ENCODE measurements at regions not wholly inside any gene's neighbourhood (a gene's known extent, or its start where the extent isn't known, plus 50 kb on each side); places are given as distances from the start of the nearest gene placed in this dataset.
"Not testable (repeated sequence)": the region's sequence is repeated elsewhere in the genome, so short reads cannot be mapped to it uniquely, and the experiment has no call there.

GRCh38 chr9:31034311-31034710, 1350.1 kb upstream of the ACO1 start:
- no peak overlapping the region for H3K9ac ChIP-seq (ENCODE audit: low read depth, low read length)
- H3K36me3 ChIP-seq (ENCODE audit: insufficient read depth, low read length): no peaks in the 10 kb centered on the region
- no peaks in the 10 kb centered on the region for H3K9me3 ChIP-seq (ENCODE audit: control insufficient read depth, insufficient read depth, low read length)
- peaks cover 33% of the 10 kb centered on the region for H3K4me1 ChIP-seq (ENCODE audit: insufficient read depth, low read length)

- H3K9ac ChIP-seq (ENCODE audit: low read depth, low read length): no peak overlapping the region
- H3K9me3 ChIP-seq (ENCODE audit: control insufficient read depth, insufficient read depth, low read length): no peaks in the 10 kb centered on the region
These were observed 1343.9 kb upstream of the ACO1 start for GRCh38 chr9:31040564-31040963.

GRCh38 chr9:31045810-31046209, 1338.6 kb upstream of the ACO1 start:
- Histone ChIP-seq H3K9me3 (ENCODE audit: control insufficient read depth, insufficient read depth, low read length) (no peaks in the 10 kb centered on the region), H3K36me3 (ENCODE audit: insufficient read depth, low read length) (no peaks in the 10 kb centered on the region), H3K9ac (ENCODE audit: low read depth, low read length) (no peak overlapping the region)

More at GRCh38 chr9:31040564-31040963, 1343.9 kb upstream of the ACO1 start:
- H3K4me1 ChIP-seq (ENCODE audit: insufficient read depth, low read length): no peaks in the 10 kb centered on the region
- no peaks in the 10 kb centered on the region for H3K36me3 ChIP-seq (ENCODE audit: insufficient read depth, low read length)

GRCh38 chr9:31061592-31061991, 1322.9 kb upstream of the ACO1 start:
- not testable (repeated sequence) for H3K9ac ChIP-seq (ENCODE audit: low read depth, low read length); H3K9me3 ChIP-seq (ENCODE audit: control insufficient read depth, insufficient read depth, low read length); H3K36me3 ChIP-seq (ENCODE audit: insufficient read depth, low read length); H3K4me1 ChIP-seq (ENCODE audit: insufficient read depth, low read length)

More at GRCh38 chr9:31045810-31046209, 1338.6 kb upstream of the ACO1 start:
- no peaks in the 10 kb centered on the region for H3K4me1 ChIP-seq (ENCODE audit: insufficient read depth, low read length)

- no peaks in the 10 kb centered on the region; the same call in 1 of the 2 replicates for H3K9me3 ChIP-seq (ENCODE audit: control insufficient read depth, insufficient read depth, low read length)
- H3K4me1 ChIP-seq (ENCODE audit: insufficient read depth, low read length): no peaks in the 10 kb centered on the region
- no peaks in the 10 kb centered on the region for H3K36me3 ChIP-seq (ENCODE audit: insufficient read depth, low read length)
- H3K9ac ChIP-seq (ENCODE audit: low read depth, low read length): no peak overlapping the region
These were observed 1318.8 kb upstream of the ACO1 start for GRCh38 chr9:31065691-31066090.

GRCh38 chr9:31067418-31067817, 1317.0 kb upstream of the ACO1 start:
- H3K9ac ChIP-seq (ENCODE audit: low read depth, low read length): no peak overlapping the region
- H3K36me3 ChIP-seq (ENCODE audit: insufficient read depth, low read length): no peaks in the 10 kb centered on the region
- 0 out of 2 replicates have a peak, but pooled peaks cover 3% of the 10 kb centered on the region for H3K9me3 ChIP-seq (ENCODE audit: control insufficient read depth, insufficient read depth, low read length)
- no peaks in the 10 kb centered on the region for H3K4me1 ChIP-seq (ENCODE audit: insufficient read depth, low read length)

GRCh38 chr9:31071606-31072286, 1312.7 kb upstream of the ACO1 start:
- Histone ChIP-seq H3K36me3 (ENCODE audit: insufficient read depth, low read length) (no peaks in the 10 kb centered on the region), H3K4me1 (ENCODE audit: insufficient read depth, low read length) (no peaks in the 10 kb centered on the region), H3K9me3 (ENCODE audit: control insufficient read depth, insufficient read depth, low read length) (0 out of 2 replicates have a peak, but pooled peaks cover 3% of the 10 kb centered on the region), H3K9ac (ENCODE audit: low read depth, low read length) (no peak overlapping the region)

- no peak overlapping the region for H3K9ac ChIP-seq (ENCODE audit: low read depth, low read length)
- no peaks in the 10 kb centered on the region for H3K4me1 ChIP-seq (ENCODE audit: insufficient read depth, low read length)
- H3K9me3 ChIP-seq (ENCODE audit: control insufficient read depth, insufficient read depth, low read length): no peaks in the 10 kb centered on the region
- H3K36me3 ChIP-seq (ENCODE audit: insufficient read depth, low read length): no peaks in the 10 kb centered on the region
These were observed 1306.3 kb upstream of the ACO1 start for GRCh38 chr9:31078175-31078574.

GRCh38 chr9:31084350-31084749, 1300.1 kb upstream of the ACO1 start:
- no peaks in the 10 kb centered on the region for H3K9me3 ChIP-seq (ENCODE audit: control insufficient read depth, insufficient read depth, low read length)
- no peaks in the 10 kb centered on the region for H3K36me3 ChIP-seq (ENCODE audit: insufficient read depth, low read length)
- H3K9ac ChIP-seq (ENCODE audit: low read depth, low read length): no peak overlapping the region
- H3K4me1 ChIP-seq (ENCODE audit: insufficient read depth, low read length): 0 out of 2 replicates have a peak, but pooled peaks cover 7% of the 10 kb centered on the region

GRCh38 chr9:31089549-31090221, 1294.8 kb upstream of the ACO1 start:
- H3K4me1 ChIP-seq (ENCODE audit: insufficient read depth, low read length): peaks cover 7% of the 10 kb centered on the region; the same call in 1 of the 2 replicates
- H3K9me3 ChIP-seq (ENCODE audit: control insufficient read depth, insufficient read depth, low read length): no peaks in the 10 kb centered on the region
- no peaks in the 10 kb centered on the region for H3K36me3 ChIP-seq (ENCODE audit: insufficient read depth, low read length)
- H3K9ac ChIP-seq (ENCODE audit: low read depth, low read length): no peak overlapping the region

- Histone ChIP-seq H3K36me3 (ENCODE audit: insufficient read depth, low read length) (no peaks in the 10 kb centered on the region), H3K9ac (ENCODE audit: low read depth, low read length) (no peak overlapping the region), H3K9me3 (ENCODE audit: control insufficient read depth, insufficient read depth, low read length) (no peaks in the 10 kb centered on the region), H3K4me1 (ENCODE audit: insufficient read depth, low read length) (no peaks in the 10 kb centered on the region)
These were observed 1284.1 kb upstream of the ACO1 start for GRCh38 chr9:31100311-31100710.

GRCh38 chr9:31103836-31104235, 1280.6 kb upstream of the ACO1 start:
- H3K9ac ChIP-seq (ENCODE audit: low read depth, low read length): no peak overlapping the region
- H3K4me1 ChIP-seq (ENCODE audit: insufficient read depth, low read length): no peaks in the 10 kb centered on the region

GRCh38 chr9:31104249-31104648, 1280.2 kb upstream of the ACO1 start:
- H3K4me1 ChIP-seq (ENCODE audit: insufficient read depth, low read length): no peaks in the 10 kb centered on the region
- no peak overlapping the region for H3K9ac ChIP-seq (ENCODE audit: low read depth, low read length)
- H3K9me3 ChIP-seq (ENCODE audit: control insufficient read depth, insufficient read depth, low read length): no peaks in the 10 kb centered on the region
- H3K36me3 ChIP-seq (ENCODE audit: insufficient read depth, low read length): no peaks in the 10 kb centered on the region

More at GRCh38 chr9:31103836-31104235, 1280.6 kb upstream of the ACO1 start:
- Histone ChIP-seq H3K36me3 (ENCODE audit: insufficient read depth, low read length) (no peaks in the 10 kb centered on the region), H3K9me3 (ENCODE audit: control insufficient read depth, insufficient read depth, low read length) (no peaks in the 10 kb centered on the region)

GRCh38 chr9:31112491-31112890, 1272.0 kb upstream of the ACO1 start:
- Histone ChIP-seq H3K4me1 (ENCODE audit: insufficient read depth, low read length) (no peaks in the 10 kb centered on the region), H3K9me3 (ENCODE audit: control insufficient read depth, insufficient read depth, low read length) (no peaks in the 10 kb centered on the region), H3K9ac (ENCODE audit: low read depth, low read length) (no peak overlapping the region), H3K36me3 (ENCODE audit: insufficient read depth, low read length) (no peaks in the 10 kb centered on the region)

- no peaks in the 10 kb centered on the region for H3K4me1 ChIP-seq (ENCODE audit: insufficient read depth, low read length)
- no peaks in the 10 kb centered on the region for H3K36me3 ChIP-seq (ENCODE audit: insufficient read depth, low read length)
- H3K9ac ChIP-seq (ENCODE audit: low read depth, low read length): no peak overlapping the region
- no peaks in the 10 kb centered on the region for H3K9me3 ChIP-seq (ENCODE audit: control insufficient read depth, insufficient read depth, low read length)
These were observed 1270.1 kb upstream of the ACO1 start for GRCh38 chr9:31114346-31114745.
